GM23248 (cell line): ENCODE measurements at regions not wholly inside any gene's neighbourhood (a gene's known extent, or its start where the extent isn't known, plus 50 kb on each side); places are given as distances from the start of the nearest gene placed in this dataset.

Source experiments
- EZH2 ChIP-seq: fragments of 200-600 bp; sonication (generic); IDR thresholded peaks from 2 replicates; pipeline ENCODE4 v1.6.1; 2018; ENCODE audit warnings: antibody characterized with exemption, mild to moderate bottlenecking; ENCODE audit not compliant: insufficient read depth, poor library complexity, severe bottlenecking
- EZH2phosphoT487 ChIP-seq: fragments of 200-600 bp; sonication (generic); IDR thresholded peaks from 2 replicates; pipeline ENCODE4 v1.6.1; 2018; ENCODE audit warnings: antibody characterized with exemption, moderate library complexity, mild to moderate bottlenecking, low read depth; ENCODE audit not compliant: insufficient read depth

DNA sequence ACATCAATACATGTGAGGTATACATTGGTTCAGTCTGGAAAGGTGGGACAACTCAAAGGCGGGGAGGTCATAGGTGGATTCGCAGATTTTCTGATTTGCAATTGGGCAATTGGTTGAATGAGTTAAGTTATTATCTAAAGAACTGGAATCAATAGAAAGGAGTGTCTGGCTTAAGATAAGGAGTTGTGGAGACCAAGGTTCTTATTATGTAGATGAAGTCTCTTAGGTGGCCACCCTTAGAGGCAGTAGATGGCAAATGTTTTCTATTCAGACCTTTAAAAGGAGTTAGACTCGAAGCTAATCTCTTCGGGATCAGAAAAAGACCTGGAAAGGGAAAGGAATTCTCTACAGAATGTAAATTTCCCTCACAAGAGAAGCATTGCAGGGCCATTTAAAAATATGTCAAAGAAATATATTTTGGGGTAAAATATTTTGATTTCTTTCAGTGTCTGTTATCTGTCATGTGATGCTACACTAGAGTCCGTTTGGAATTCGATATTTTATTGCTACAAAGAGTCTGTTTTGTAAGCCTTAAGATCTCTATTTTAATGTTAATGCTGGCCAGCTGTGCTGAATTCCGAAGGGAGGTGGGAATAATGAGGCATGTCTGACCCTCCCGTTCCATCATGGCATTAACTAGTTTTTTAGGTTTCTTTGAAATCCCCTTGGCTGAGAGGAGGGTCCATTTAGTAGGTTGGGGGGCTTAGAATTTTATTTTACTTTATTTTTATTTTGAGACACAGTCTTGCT lies 265.1 kb downstream of the PTPRU start:
- TF ChIP-seq EZH2, result no peak
- no peak for TF ChIP-seq EZH2phosphoT487
